Neural progenitor cell (in vitro differentiated cells): ENCODE measurements at regions not wholly inside any gene's neighbourhood (a gene's known extent, or its start where the extent isn't known, plus 50 kb on each side); places are given as distances from the start of the nearest gene placed in this dataset.

ENCODE experiments used
- DNase-seq: peaks from one replicate; pipeline ENCODE4 v3.0.0-alpha.2; 2016; ENCODE audit warnings: low spot score
- H2AFZ ChIP-seq: fragments of 200-600 bp; sonication (generic); replicated peaks from 2 replicates; pipeline ENCODE4 v1.6.1; 2016; ENCODE audit warnings: antibody characterized with exemption
- H3F3A ChIP-seq: fragments of 200-600 bp; sonication (generic); 2 replicates; pipeline ENCODE4 v1.6.1; 2016; ENCODE audit warnings: antibody characterized with exemption, low read depth
- H3K27ac ChIP-seq: fragments of 200-600 bp; sonication (generic); 2 replicates; pipeline ENCODE4 v1.5.1; 2016; ENCODE audit warnings: mild to moderate bottlenecking
- H3K27me3 ChIP-seq: fragments of 200-600 bp; sonication (generic); 2 replicates; pipeline ENCODE4 v1.6.1; 2016; ENCODE audit warnings: mild to moderate bottlenecking, moderate library complexity
- H3K36me3 ChIP-seq: fragments of 200-600 bp; sonication (generic); 2 replicates; pipeline ENCODE4 v1.5.1; 2016
- H3K4me1 ChIP-seq: fragments of 200-600 bp; sonication (generic); 2 replicates; pipeline ENCODE4 v1.6.1; 2016; ENCODE audit warnings: mixed run types
- H3K4me2 ChIP-seq: fragments of 200-600 bp; sonication (generic); 2 replicates; pipeline ENCODE4 v1.6.1; 2016
- H3K4me3 ChIP-seq: fragments of 200-600 bp; sonication (generic); 2 replicates; pipeline ENCODE4 v1.5.1; 2016
- H3K79me2 ChIP-seq: fragments of 200-600 bp; sonication (generic); 2 replicates; pipeline ENCODE4 v1.6.1; 2016; ENCODE audit warnings: low read depth
- H3K9ac ChIP-seq: fragments of 200-600 bp; sonication (generic); 2 replicates; pipeline ENCODE4 v1.6.1; 2016
- H3K9me3 ChIP-seq: fragments of 200-600 bp; sonication (generic); 2 replicates; pipeline ENCODE4 v1.5.1; 2016; ENCODE audit warnings: low read depth
- H4K20me1 ChIP-seq: fragments of 200-600 bp; sonication (generic); 2 replicates; pipeline ENCODE4 v1.6.1; 2016; ENCODE audit warnings: low read depth
- H3K27ac Mint-ChIP-seq: 3 replicates; pipeline ENCODE4 v1.8.0; 2021; ENCODE audit warnings: mixed read lengths
- H3K27me3 Mint-ChIP-seq: 2 replicates; pipeline ENCODE4 v1.8.0; 2022; ENCODE audit warnings: low read depth, mild to moderate bottlenecking, inconsistent platforms, moderate library complexity, mixed read lengths; ENCODE audit not compliant: insufficient read depth
- H3K36me3 Mint-ChIP-seq: 3 replicates; pipeline ENCODE4 v1.8.0; 2021; ENCODE audit warnings: mixed read lengths
- H3K4me1 Mint-ChIP-seq: 3 replicates; pipeline ENCODE4 v1.8.0; 2021; ENCODE audit warnings: mixed read lengths
- H3K4me3 Mint-ChIP-seq: 3 replicates; pipeline ENCODE4 v1.8.0; 2021; ENCODE audit warnings: mild to moderate bottlenecking, moderate library complexity, mixed read lengths
- H3K9me3 Mint-ChIP-seq: 3 replicates; pipeline ENCODE4 v1.8.0; 2020; ENCODE audit warnings: mixed read lengths
- CTCF ChIP-seq: fragments of 200-600 bp; sonication (generic); IDR thresholded peaks from 2 replicates; pipeline ENCODE4 v1.5.1; 2017; ENCODE audit warnings: antibody characterized with exemption, mild to moderate bottlenecking
- EZH2 ChIP-seq: fragments of 200-600 bp; sonication (generic); IDR thresholded peaks from 2 replicates; pipeline ENCODE4 v1.6.1; 2017; ENCODE audit warnings: antibody characterized with exemption, mild to moderate bottlenecking, moderate library complexity
- EZH2phosphoT487 ChIP-seq: fragments of 200-600 bp; sonication (generic); IDR thresholded peaks from 2 replicates; pipeline ENCODE4 v1.6.1; 2017; ENCODE audit warnings: antibody characterized with exemption

DNA sequence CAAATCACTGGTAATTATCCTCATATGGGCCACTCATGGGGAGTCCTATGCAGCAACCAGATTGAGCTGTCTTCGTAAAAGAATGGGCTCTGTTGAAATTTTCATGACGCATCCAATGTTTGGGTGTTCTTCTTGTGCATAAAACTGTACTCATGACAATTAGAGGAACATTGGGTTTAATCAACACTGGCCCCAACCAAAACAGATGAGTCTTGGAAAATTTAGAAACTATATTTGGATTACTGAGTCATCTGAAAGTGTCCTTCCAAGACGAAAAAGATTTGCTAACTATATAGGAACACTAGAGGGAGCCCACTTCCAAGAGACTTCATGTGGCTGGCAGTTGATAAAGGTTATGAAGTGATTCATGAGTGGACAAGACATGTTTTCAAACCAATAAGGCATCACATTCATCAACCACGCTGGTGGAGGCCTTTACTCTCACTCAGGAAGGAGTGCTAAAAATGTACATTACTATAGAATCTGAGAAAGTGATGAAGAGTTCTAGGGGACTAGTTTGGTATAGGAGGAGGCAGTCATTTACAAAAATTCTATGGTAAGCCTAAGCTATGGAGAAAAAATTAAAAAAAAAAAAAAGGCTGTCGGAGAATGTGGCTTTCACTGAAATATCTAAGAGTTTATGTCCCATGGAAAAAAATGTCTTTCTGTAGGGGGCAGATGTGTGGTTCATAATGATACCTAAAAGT lies 313.5 kb downstream of the PRDM9 start:
- Histone ChIP-seq H3K4me1 (peaks cover 4% of the 10 kb centered on the region), H4K20me1 (no peaks in the 10 kb centered on the region), H3F3A (no peaks in the 10 kb centered on the region), H3K36me3 (no peaks in the 10 kb centered on the region), H3K27me3 (no peaks in the 10 kb centered on the region), H3K9ac (no peak overlapping the region), H3K9me3 (no peaks in the 10 kb centered on the region), H2AFZ (peak overlapping the region; percentile 92), H3K27ac (no peak overlapping the region), H3K4me3 (no peak overlapping the region), H3K4me2 (no peak overlapping the region), H3K79me2 (no peaks in the 10 kb centered on the region)
- Mint-ChIP-seq H3K27ac (no peak overlapping the region), H3K9me3 (no peaks in the 10 kb centered on the region), H3K27me3 (no peaks in the 10 kb centered on the region), H3K36me3 (no peaks in the 10 kb centered on the region), H3K4me3 (no peak overlapping the region), H3K4me1 (no peaks in the 10 kb centered on the region)
- TF ChIP-seq CTCF (peak; percentile 71), EZH2 (no peak)
- DNase-seq: peak; percentile 45

GRCh38 chr5:23823521-23823920 lies 316.1 kb downstream of the PRDM9 start:
- no peak overlapping the region for H3K4me3 ChIP-seq
- H3K27me3 Mint-ChIP-seq: no peaks in the 10 kb centered on the region
- H3K4me1 ChIP-seq: peaks cover 7% of the 10 kb centered on the region
- H3K27ac Mint-ChIP-seq: no peak overlapping the region
- H4K20me1 ChIP-seq: no peaks in the 10 kb centered on the region
- H3K36me3 ChIP-seq: no peaks in the 10 kb centered on the region
- H3F3A ChIP-seq: no peaks in the 10 kb centered on the region
- no peak overlapping the region for H3K4me3 Mint-ChIP-seq
- H3K36me3 Mint-ChIP-seq: no peaks in the 10 kb centered on the region
- no peak overlapping the region for H3K4me2 ChIP-seq
- H3K27ac ChIP-seq: no peak overlapping the region
- H3K9me3 ChIP-seq: no peaks in the 10 kb centered on the region
- no peaks in the 10 kb centered on the region for H3K79me2 ChIP-seq
- no peak overlapping the region for H3K9ac ChIP-seq
- no peaks in the 10 kb centered on the region for H3K9me3 Mint-ChIP-seq
- no peak overlapping the region for H2AFZ ChIP-seq
- no peak for DNase-seq
- H3K4me1 Mint-ChIP-seq: no peaks in the 10 kb centered on the region
- no peaks in the 10 kb centered on the region for H3K27me3 ChIP-seq
- TF ChIP-seq CTCF (no peak), EZH2phosphoT487 (no peak), EZH2 (no peak)

- no peak overlapping the region for H3K4me2 ChIP-seq
- H3K9ac ChIP-seq: no peak overlapping the region
- H3K4me1 ChIP-seq: peaks cover 7% of the 10 kb centered on the region
- H2AFZ ChIP-seq: no peak overlapping the region
- H3K27ac Mint-ChIP-seq: no peak overlapping the region
- no peak overlapping the region for H3K4me3 Mint-ChIP-seq
- no peaks in the 10 kb centered on the region for H3K36me3 ChIP-seq
- H3K36me3 Mint-ChIP-seq: no peaks in the 10 kb centered on the region
- no peaks in the 10 kb centered on the region for H3F3A ChIP-seq
- H3K9me3 ChIP-seq: no peaks in the 10 kb centered on the region
- no peaks in the 10 kb centered on the region for H3K4me1 Mint-ChIP-seq
- no peaks in the 10 kb centered on the region for H3K79me2 ChIP-seq
- DNase-seq: no peak
- no peaks in the 10 kb centered on the region for H4K20me1 ChIP-seq
- no peak for TF ChIP-seq CTCF
- no peak for TF ChIP-seq EZH2phosphoT487
- TF ChIP-seq EZH2: no peak
- no peak overlapping the region for H3K27ac ChIP-seq
- H3K27me3 ChIP-seq: no peaks in the 10 kb centered on the region
- H3K9me3 Mint-ChIP-seq: no peaks in the 10 kb centered on the region
- peaks cover 3% of the 10 kb centered on the region for H3K27me3 Mint-ChIP-seq
- H3K4me3 ChIP-seq: no peak overlapping the region
Measured at GRCh38 chr5:23825196-23825595, 317.8 kb downstream of the PRDM9 start.
